OCI-M1 (cell line): ENCODE measurements at regions not wholly inside any gene's neighbourhood (a gene's known extent, or its start where the extent isn't known, plus 50 kb on each side); places are given as distances from the start of the nearest gene placed in this dataset.

ENCODE experiments used
- DNase-seq: peaks from one replicate; lab custom pipeline; 2025; lab: John Stamatoyannopoulos, UW

GRCh38 chrX:118167361-118167760, 50.8 kb upstream of the KLHL13 start:
- DNase-seq: no peak

- no peak for DNase-seq
Observed at GRCh38 chrX:118171356-118171755, 54.7 kb upstream of the KLHL13 start.

GRCh38 chrX:118174516-118175098, 58.0 kb upstream of the KLHL13 start:
- peak; percentile 5 for DNase-seq

DNA sequence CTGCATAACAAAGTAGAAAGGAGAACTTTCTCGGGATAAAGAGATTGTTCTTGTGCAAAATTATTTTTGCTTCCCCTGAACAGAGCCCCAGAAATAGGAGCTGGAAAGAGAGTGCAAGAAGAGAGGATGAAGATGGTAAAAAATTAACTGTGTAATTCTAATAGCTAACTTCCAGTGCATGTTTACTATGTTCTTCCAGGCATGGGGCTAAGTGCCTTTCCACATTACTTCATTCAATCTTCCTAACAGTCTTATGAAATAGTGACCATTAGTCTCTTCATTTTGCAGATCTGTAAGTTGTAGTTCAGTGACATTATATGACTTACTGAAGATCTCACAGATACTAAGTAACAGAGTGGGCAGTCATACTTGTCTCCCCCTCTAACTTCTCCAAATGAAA, 61.1 kb upstream of the KLHL13 start:
- DNase-seq: no peak

DNA sequence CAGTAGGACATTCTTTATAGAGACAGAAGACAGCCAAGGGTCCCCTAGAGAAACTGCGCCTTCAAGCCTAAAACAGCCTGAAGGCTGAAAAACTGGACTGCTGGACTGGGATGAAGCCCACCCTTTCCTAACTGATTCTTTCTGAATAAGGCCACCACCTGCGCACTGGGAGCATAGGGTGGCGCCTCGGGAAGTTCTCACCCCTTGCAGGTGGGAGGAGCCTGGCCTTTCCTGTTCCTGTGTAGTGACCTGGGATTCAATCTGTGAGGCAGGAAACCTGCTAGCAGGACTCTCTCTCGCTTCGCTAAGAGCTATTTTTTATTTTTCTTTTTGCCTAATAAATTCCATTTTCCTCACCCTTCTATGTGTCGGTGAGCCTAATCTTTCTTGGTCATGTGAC, 61.8 kb upstream of the KLHL13 start:
- DNase-seq: no peak

DNA sequence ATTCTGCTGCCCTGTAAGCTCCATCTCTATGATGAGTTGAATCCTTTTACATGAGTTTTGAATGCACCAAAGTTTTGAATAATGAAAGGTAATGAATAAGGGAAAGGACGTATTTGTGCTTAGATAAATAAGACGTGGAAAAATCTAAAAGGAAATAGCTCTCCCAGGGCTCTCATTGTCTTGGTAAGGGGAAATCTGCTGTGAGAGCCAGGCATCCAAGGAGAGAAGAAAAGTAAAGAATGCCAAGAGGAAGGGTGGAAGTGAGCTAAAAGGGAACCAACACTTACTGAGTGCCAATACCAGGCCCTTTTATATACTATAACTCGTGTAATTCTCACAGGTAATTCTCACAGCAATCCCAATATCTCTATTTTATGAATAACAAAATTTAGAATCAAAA, 62.6 kb upstream of the KLHL13 start:
- no peak for DNase-seq

DNA sequence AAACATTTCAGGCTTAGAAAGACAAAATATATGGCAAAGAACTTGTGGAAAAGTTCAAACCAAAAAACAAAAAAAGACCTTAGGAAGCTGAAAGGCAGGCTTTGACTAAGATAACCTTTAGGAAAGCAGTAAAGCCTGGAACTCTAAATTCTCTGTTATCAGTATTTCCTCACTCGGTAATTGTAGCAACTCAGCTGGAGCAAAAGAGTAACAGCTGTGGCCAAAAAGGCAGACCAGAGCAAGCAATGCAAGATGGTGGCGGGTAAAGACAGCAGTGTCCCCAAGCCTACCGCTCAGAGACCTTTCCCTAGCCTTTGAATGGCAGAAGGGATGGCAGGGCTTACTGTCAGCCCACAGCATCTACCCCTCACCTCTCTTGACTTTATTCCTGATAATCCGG, 63.1 kb upstream of the KLHL13 start:
- DNase-seq: no peak

GRCh38 chrX:118181030-118181429, 64.4 kb upstream of the KLHL13 start:
- no peak for DNase-seq

DNA sequence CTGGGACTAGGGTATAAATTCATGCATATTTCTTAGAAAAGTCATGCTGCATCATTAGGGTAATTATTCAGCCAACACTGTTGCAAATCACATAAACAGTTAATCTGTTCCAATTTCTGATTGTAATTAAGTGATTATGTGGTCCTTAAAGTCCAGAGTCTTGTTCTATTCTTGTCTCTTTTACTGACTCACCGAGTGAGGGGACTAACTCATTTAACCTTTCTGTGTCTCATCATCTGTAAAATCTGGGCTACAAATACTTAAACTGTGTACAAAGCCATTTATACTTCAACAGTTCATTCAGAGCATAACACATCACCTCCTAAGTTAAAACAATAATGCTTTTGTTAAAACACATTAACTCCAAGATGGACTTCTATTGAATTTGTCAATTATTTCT, 65.4 kb upstream of the KLHL13 start:
- DNase-seq: no peak

- DNase-seq: no peak
Observed at GRCh38 chrX:118182681-118183080, 66.1 kb upstream of the KLHL13 start.

DNA sequence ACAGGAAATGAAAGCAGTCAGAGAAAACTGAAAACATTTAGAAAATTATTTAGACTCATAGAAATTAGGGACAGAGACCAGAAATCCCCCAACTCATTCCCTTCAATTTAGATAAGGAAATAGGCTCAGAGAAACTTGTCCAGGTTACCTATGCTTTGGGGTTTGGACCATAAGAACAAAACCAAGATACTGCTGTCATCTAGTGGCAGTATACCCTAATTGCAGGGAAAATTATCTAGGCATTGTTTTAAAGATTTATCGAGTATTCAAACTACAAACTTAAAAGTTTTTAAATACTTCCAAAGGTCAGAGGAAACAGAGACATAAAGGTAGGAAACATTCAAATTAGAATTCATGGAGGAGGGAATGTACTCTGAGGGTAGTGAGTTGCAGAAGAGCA, 67.0 kb upstream of the KLHL13 start:
- peak; percentile 44 for DNase-seq

DNA sequence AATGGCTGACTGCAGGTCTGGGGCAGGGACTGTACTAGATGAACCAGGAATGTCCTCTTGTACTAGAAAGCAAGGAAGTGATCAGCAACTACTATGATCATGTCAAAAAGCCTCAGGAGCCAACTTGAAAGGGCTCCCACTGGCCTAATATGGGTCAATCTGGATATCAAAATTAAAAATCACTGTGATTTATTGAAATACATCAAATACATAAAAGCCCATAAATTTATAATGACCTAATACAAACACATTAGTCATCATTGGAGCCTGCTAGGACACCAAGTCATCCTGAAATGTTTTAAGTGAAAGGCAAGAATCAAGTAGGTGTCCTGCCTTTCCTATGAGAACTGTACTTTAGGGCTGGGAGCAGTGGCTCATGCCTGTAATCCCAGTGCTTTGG, 70.5 kb upstream of the KLHL13 start:
- no peak for DNase-seq

GRCh38 chrX:118189000-118189399, 72.4 kb upstream of the KLHL13 start:
- peak; percentile 67 for DNase-seq

GRCh38 chrX:118189628-118190027, 73.0 kb upstream of the KLHL13 start:
- DNase-seq: peak; percentile 25

DNA sequence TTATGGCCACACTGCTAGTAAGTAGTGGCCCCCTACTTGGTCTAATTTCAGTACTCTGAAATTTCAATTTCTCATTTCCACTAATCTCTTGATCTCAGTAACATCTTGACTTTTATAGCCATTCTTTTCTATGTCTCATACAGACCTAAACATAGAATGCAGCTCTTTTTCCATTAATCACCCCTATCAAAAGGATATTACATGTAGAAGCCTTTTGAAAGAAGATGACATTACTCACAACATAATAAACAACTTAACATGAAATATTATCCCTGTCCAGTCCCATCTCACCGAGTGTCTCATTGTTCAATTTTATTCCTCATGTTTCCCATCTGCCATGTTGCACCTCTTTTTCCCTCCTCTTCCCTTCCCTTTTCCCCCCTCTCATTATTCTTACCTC, 81.1 kb upstream of the KLHL13 start:
- no peak for DNase-seq

- DNase-seq: no peak
Observed at GRCh38 chrX:118198577-118198976, 82.0 kb upstream of the KLHL13 start.

DNA sequence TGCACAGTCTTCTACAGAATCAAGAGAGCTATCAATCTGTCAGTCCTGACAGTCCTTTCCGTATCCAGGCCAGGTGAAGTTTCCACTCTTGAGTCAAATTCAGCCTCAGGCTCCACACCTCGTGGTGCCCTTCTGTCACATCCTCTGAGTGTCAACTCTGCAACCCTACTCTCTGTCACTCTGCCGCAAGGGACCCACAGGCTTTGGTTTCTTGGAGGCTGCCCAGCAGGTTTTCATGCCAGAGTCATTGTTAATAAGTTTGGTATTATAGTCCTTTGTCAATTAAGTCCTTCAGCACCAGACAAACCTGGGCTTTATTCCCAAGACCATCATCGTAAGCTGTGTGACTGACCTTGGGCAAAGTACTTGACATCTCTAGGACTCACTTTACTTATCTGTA, 83.4 kb upstream of the KLHL13 start:
- no peak for DNase-seq

DNA sequence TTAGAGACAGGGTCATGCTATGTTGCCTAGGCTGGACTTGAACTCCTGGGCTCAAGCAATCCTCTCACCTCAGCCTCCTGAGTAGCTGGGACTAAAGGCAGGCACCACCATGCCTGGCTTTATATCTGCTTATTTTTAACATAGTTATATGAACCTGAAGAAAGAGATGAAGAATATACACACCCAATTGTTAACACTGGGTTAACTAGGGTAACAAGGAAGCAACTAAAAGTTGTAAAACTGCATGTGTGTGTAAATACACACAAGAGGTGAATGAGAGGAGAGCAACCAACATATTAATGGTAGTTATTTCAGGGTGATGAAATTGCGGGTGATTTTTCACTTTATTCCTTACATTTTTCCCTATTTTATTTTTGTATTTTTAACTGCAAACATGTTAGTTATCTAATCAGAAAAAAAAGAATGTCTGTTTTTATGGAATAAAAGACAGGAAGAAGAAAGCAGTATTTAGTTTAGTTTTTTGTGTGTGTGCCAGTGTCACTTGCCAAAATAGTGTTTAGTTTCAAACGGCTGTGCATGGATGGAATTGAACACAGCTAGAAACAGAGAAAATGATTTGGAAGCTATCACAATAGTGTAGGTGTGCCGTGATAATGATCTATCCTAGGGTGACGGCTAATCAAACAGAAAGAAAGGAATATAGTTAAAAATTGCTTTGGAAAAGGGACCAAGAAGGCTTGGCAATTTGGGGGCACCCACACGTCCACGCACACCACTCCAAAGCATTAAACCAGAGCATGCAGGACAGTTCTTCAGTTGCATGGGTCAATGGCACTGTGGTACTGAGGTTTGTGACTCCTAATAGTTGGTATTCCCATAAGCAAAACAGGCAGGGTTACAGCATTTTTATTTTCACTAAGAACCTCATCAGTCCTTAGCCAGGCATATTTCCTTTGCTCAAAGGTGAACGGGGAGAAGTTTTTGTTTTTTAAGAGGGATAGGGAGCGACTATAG, 89.1 kb upstream of the KLHL13 start:
- DNase-seq: no peak

- DNase-seq: no peak
Observed at GRCh38 chrX:118207831-118208453, 91.3 kb upstream of the KLHL13 start.

DNA sequence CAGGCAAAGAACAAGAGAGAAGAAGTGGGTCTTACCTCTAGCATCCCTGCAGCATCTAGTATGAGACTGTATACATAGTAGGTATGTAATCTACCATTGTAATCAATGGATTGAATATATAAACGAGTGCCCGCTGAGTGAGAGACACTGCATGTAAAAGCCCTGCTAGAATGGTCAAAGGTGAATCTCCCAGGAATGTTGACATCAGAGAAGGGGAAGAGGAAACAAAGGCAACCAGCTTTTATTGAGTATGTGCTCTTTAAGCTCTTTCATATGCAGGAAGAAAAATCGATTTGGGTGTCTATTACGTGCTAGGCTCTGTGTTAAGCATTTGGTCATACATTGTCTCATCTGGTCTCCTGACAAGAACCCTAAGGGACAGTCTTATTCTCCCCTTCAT, 91.9 kb upstream of the KLHL13 start:
- DNase-seq: no peak

DNA sequence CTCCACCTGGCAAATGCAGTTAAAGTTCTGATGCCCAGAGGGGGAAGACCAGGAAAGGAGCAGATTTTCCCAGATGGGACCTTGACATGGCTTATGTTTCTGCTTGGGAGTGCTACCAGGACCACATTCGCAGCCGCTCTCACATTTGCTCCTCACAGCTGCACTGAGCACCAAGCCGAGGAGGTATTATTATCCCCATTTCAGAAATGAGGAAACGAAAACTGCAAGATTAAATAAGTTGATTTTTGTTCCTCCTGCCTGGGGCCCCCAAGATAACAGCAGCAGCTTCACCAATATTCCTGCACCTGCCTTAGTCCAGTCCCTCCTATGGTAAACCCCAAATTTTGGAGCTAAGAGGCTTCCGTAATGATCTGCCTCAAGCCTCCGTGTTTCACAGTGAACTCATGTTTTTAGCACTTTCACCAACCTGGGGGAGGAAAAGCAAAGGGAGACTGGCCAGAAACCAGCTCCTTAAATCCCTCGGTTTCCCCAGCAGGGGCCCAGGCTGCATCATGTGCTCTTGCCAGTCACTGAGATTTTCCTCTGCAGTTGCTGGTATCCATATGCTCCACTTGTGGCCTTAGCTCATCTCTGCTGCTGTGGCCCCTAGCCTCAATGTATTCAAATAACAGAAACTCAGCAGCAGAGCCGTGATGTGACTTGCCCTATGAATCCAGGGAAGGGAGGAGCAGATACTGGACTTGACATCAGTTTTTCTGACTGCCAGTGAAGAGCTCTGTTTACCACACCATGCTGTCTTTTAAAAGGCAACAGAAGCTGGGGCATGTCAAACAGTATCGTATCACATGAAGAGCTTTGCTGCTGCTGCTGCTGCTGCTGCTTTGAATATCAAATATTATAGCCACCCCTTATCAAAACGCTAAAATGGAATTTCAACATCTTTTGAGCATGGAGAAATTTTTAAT, 95.5 kb upstream of the KLHL13 start:
- peak; percentile 41 for DNase-seq

DNA sequence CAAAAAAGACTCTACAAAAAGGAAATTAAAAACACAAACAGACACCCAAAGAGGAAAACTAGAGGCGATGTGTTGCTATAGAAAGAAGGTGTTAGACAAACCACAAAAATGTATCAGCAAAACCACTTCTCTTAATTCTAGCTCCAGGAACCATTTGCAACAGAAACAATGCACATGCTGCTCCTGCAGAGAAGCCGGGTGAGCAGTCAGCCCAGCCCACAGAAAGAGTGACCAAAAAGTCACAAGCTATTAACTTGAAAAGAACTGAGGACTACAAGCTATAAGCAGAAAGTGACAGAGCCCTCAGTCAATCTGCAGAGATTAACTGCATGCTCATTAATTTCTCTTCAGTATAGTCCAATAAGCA, 96.2 kb upstream of the KLHL13 start:
- peak; percentile 54 for DNase-seq
